ENCODE measurements at regions not wholly inside any gene's neighbourhood (a gene's known extent, or its start where the extent isn't known, plus 50 kb on each side); places are given as distances from the start of the nearest gene placed in this dataset.

- Histone ChIP-seq H3K27me3 (replicated peaks in 1 of 2; ENCODE audit: control insufficient read depth in 2 of 2, insufficient read depth in 2 of 2, low read length in 1 of 2) (no peaks in the 10 kb centered on the region), H3K36me3 (ENCODE audit: control insufficient read depth in 2 of 2, insufficient read depth in 2 of 2, low read length in 1 of 2) (no peaks in the 10 kb centered on the region), H2AFZ (ENCODE audit: control insufficient read depth, low read depth, low read length) (no peak overlapping the region), H3K27ac (ENCODE audit: control insufficient read depth, insufficient read depth) (no peak overlapping the region), H3K9me3 (replicated peaks; ENCODE audit: control insufficient read depth, insufficient read depth, low read length) (no peaks in the 10 kb centered on the region), H3K79me2 (ENCODE audit: control insufficient read depth, insufficient read depth, low read length) (no peaks in the 10 kb centered on the region), H3K4me3 (no peak overlapping the region), H3K9ac (ENCODE audit: control insufficient read depth, insufficient read depth, low read length) (no peak overlapping the region), H3K4me1 (ENCODE audit: control insufficient read depth, insufficient read depth, low read length) (no peaks in the 10 kb centered on the region), H3K4me2 (ENCODE audit: control insufficient read depth, insufficient read depth) (no peak overlapping the region), H4K20me1 (ENCODE audit: control insufficient read depth, insufficient read depth) (no peaks in the 10 kb centered on the region)
- in situ Hi-C loops (cut with MboI) (no loop called here), intact Hi-C loops (cut with micrococcal nuclease; ENCODE audit: unreplicated experiment) (no loop called here)
- SMC1A ChIA-PET (ENCODE audit: uncharacterized antibody, unreplicated experiment) = no interaction called here
- CTCF ChIA-PET = no interaction called here
- TF ChIP-seq ZNF24 (IDR thresholded peaks at IDR 0.05) = no peak
- no peak for TF ChIP-seq SRF (IDR thresholded peaks at IDR 0.05; ENCODE audit: low read depth in 2 of 2, low read length in 2 of 2)
- no peak for TF ChIP-seq USF1 (IDR thresholded peaks at IDR 0.05; ENCODE audit: borderline replicate concordance, extremely low read length, insufficient read depth, low read depth, low read length)
- TF ChIP-seq PML (IDR thresholded peaks at IDR 0.05; ENCODE audit: low read length) = no peak
- no peak for TF ChIP-seq NR2F1 (conservative IDR thresholded peaks at IDR 0.05)
- TF ChIP-seq CBX3 (IDR thresholded peaks at IDR 0.05; ENCODE audit: borderline replicate concordance, low read depth) = no peak
- no peak for TF ChIP-seq ZNF274 (IDR thresholded peaks at IDR 0.05; ENCODE audit: insufficient read depth, insufficient read length)
- TF ChIP-seq NFYA (IDR thresholded peaks at IDR 0.05; ENCODE audit: borderline replicate concordance, low read depth, low read length) = no peak
- no peak for TF ChIP-seq ZBTB11 (CRISPR knock-in tag; IDR thresholded peaks at IDR 0.05)
- TF ChIP-seq BCLAF1 (IDR thresholded peaks at IDR 0.05) = no peak
- no peak for TF ChIP-seq CREB1 (IDR thresholded peaks at IDR 0.05; ENCODE audit: low read depth)
- TF ChIP-seq FOXK2 (IDR thresholded peaks at IDR 0.05) = no peak
- TF ChIP-seq E2F8 (IDR thresholded peaks at IDR 0.05; ENCODE audit: low read depth, partially characterized antibody) = no peak
- TF ChIP-seq ELK1 (IDR thresholded peaks at IDR 0.05; ENCODE audit: low read depth, low read length) = no peak
- TF ChIP-seq RFX5 (IDR thresholded peaks at IDR 0.05; ENCODE audit: low read depth, low read length) = no peak
- FAIRE-seq (no peak), ATAC-seq (no peak), DNase-seq (ENCODE audit: low read depth, low spot score) (no peak)
- POLR2A ChIA-PET = no interaction called here
- RAD21 ChIA-PET (ENCODE audit: unreplicated experiment) = no interaction called here
- WGBS (ENCODE audit: insufficient coverage, insufficient replicate concordance, low lambda C conversion rate, missing lambda C conversion rate) = 37% methylated on average over 3 of the region's 3 CpGs
- BruUV-seq (replicated peaks) = no TSS peak
Observed at GRCh38 chrX:138254001-138254400, 457.5 kb downstream of the FGF13 start.

All from GM12878 (cell line).